ENCODE measurements at regions not wholly inside any gene's neighbourhood (a gene's known extent, or its start where the extent isn't known, plus 50 kb on each side); places are given as distances from the start of the nearest gene placed in this dataset.

- Mint-ChIP-seq H3K4me3 (no peak overlapping the region), H3K4me1 (no peaks in the 10 kb centered on the region), H3K9me3 (peaks cover 8% of the 10 kb centered on the region), H3K27me3 (no peaks in the 10 kb centered on the region), H3K36me3 (no peaks in the 10 kb centered on the region), H3K27ac (no peak overlapping the region)
- DNase-seq (ENCODE audit: low spot score in 2 of 2) (no peak), ATAC-seq (ENCODE audit: low read depth) (no peak)
Measured at GRCh38 chr4:186901850-186902249, 178.2 kb upstream of the FAT1 start.

DNA sequence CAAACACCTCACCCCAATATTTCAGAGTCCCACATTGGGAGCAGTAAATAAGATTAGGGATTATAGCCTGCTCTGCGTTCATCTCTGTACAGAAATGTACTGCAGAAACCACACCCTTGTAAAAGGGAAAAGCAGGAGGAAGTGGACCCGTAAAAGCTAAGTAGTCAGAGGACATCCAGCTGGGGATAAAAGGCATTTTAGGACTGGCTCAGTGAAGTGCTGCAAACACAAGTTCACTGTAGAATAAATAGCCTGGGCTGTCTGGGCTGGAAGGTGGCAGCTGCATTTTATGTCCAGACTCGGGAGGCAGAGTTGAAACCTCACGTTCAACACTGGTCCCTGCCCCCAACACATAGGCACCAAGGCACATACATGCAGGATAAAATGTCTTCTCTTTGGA, 178.7 kb upstream of the FAT1 start:
- Mint-ChIP-seq H3K27ac (no peak overlapping the region), H3K4me1 (no peaks in the 10 kb centered on the region), H3K4me3 (no peak overlapping the region), H3K9me3 (peaks cover 8% of the 10 kb centered on the region), H3K36me3 (no peaks in the 10 kb centered on the region), H3K27me3 (no peaks in the 10 kb centered on the region)
- ATAC-seq (ENCODE audit: low read depth) = no peak
- no peak for DNase-seq (ENCODE audit: low spot score in 2 of 2)

DNA sequence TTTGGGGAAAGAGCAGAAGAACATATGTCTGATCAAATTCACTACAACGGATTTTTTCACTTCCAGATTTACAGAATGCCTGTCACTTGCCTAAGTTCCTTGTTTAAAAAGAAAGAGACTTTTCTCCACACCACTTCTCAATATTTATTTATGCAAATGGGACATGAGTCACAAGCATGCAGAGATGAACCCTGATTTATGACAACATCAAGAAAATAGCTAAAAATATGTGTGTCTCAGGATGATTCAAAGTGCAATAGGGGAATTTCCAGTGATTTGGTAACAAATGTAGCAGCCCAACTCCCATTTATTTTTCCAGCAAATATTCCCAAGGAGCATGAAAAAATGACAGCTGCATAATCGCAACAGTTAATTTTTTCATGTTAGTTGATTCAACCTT, 180.4 kb upstream of the FAT1 start:
- H3K36me3 Mint-ChIP-seq = no peaks in the 10 kb centered on the region
- H3K4me1 Mint-ChIP-seq = no peaks in the 10 kb centered on the region
- H3K9me3 Mint-ChIP-seq = peaks cover 7% of the 10 kb centered on the region
- no peak for DNase-seq (ENCODE audit: low spot score in 2 of 2)
- H3K27me3 Mint-ChIP-seq = no peaks in the 10 kb centered on the region
- no peak overlapping the region for H3K27ac Mint-ChIP-seq
- H3K4me3 Mint-ChIP-seq = no peak overlapping the region
- no peak for ATAC-seq (ENCODE audit: low read depth)

DNA sequence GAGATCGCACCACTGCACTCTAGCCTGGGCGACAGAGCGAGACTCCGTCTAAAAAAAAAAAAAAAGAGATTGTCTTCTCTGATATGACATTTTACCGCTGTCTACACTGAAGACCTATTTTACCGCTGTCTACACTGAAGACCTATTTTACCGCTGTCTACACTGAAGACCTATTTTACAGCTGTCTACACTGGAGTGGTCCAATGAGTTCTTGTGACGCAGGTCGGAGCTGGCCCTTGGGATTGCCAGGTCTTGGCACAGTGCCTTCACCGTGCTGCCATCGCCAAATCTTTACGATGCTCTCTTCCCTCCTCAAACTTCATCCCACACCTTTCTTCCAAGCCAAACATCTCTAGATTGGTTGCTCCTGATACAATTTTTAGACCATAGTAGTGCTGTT, 183.1 kb upstream of the FAT1 start:
- Mint-ChIP-seq H3K4me3 (no peak overlapping the region), H3K36me3 (no peaks in the 10 kb centered on the region), H3K27ac (no peak overlapping the region), H3K27me3 (no peaks in the 10 kb centered on the region), H3K9me3 (peaks cover 7% of the 10 kb centered on the region), H3K4me1 (no peaks in the 10 kb centered on the region)
- ATAC-seq (ENCODE audit: low read depth) (no peak), DNase-seq (ENCODE audit: low spot score in 2 of 2) (no peak)

DNA sequence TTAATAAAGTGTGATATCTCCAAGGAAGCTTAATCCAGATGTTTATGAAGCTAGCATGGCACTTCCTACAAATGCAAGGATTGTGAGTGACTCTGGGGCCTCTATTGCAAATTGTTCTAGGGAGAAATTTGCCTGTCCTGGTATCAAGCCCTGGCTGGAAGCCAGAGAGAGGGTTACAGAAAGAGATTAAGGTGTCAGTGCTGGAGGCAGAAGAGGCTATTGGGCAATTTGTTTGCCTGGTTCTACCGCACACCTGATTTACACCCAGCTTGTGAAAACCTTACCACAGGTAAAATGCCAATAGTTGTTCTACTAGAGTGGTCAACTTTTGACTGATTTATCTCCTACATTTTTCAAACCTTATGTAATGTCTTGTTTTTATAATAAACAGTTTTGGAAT, 186.7 kb upstream of the FAT1 start:
- H3K36me3 Mint-ChIP-seq = no peaks in the 10 kb centered on the region
- no peak for DNase-seq (ENCODE audit: low spot score in 2 of 2)
- H3K27me3 Mint-ChIP-seq = no peaks in the 10 kb centered on the region
- H3K9me3 Mint-ChIP-seq = peaks cover 4% of the 10 kb centered on the region
- H3K4me3 Mint-ChIP-seq = no peak overlapping the region
- no peak overlapping the region for H3K27ac Mint-ChIP-seq
- no peaks in the 10 kb centered on the region for H3K4me1 Mint-ChIP-seq
- no peak for ATAC-seq (ENCODE audit: low read depth)

DNA sequence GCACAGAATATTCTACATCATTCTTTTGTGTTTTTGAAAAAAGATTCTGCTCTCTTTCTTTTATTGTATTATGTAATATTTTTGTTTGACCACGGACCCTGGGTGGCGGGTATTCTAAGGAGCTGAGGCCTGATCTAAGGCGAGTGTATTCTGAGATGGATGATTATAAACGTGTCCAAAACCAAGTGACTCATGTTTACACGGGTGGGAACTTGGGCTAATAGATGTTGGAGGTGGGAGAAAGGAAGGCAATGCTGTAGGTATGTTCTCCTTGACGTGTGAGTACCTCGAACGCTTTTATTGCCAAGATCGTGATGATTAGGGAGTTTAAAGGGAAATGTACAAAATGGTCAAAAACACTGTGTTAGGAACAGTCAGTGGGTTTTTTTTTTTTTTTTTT, 188.9 kb upstream of the FAT1 start:
- no peak overlapping the region for H3K27ac Mint-ChIP-seq
- no peaks in the 10 kb centered on the region for H3K36me3 Mint-ChIP-seq
- H3K9me3 Mint-ChIP-seq = peaks cover 2% of the 10 kb centered on the region
- H3K4me1 Mint-ChIP-seq = no peaks in the 10 kb centered on the region
- DNase-seq (ENCODE audit: low spot score in 2 of 2) (no peak), ATAC-seq (ENCODE audit: low read depth) (no peak)
- no peaks in the 10 kb centered on the region for H3K27me3 Mint-ChIP-seq
- H3K4me3 Mint-ChIP-seq = no peak overlapping the region

GRCh38 chr4:186915816-186916215, 192.2 kb upstream of the FAT1 start:
- no peak overlapping the region for H3K27ac Mint-ChIP-seq
- no peaks in the 10 kb centered on the region for H3K4me1 Mint-ChIP-seq
- peaks cover 4% of the 10 kb centered on the region for H3K9me3 Mint-ChIP-seq
- DNase-seq (ENCODE audit: low spot score in 2 of 2) (no peak), ATAC-seq (ENCODE audit: low read depth) (no peak)
- no peaks in the 10 kb centered on the region for H3K27me3 Mint-ChIP-seq
- H3K4me3 Mint-ChIP-seq = no peak overlapping the region
- H3K36me3 Mint-ChIP-seq = no peaks in the 10 kb centered on the region

DNA sequence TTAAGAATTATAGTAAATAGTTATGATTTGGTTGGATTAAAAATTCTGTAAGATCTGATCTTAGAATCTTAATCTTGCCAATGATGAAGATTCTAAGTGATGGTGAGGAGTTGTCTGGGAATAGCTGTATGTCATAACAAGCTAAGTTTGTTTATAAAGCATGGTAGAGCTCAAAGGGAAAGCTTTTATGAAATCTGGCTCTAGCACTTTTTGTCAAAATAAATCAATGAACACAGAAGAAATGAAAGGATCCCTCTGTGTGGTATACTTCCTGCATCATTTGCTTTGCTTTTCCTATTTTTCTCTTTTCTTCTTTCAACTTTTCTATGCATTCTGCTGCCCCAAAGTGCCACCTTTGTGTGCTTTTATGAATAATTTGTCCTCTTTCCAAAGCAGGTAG, 193.5 kb upstream of the FAT1 start:
- no peaks in the 10 kb centered on the region for H3K36me3 Mint-ChIP-seq
- ATAC-seq (ENCODE audit: low read depth) = no peak
- no peak overlapping the region for H3K4me3 Mint-ChIP-seq
- H3K27me3 Mint-ChIP-seq = no peaks in the 10 kb centered on the region
- peaks cover 2% of the 10 kb centered on the region for H3K9me3 Mint-ChIP-seq
- no peak overlapping the region for H3K27ac Mint-ChIP-seq
- no peaks in the 10 kb centered on the region for H3K4me1 Mint-ChIP-seq
- DNase-seq (ENCODE audit: low spot score in 2 of 2) = no peak

GRCh38 chr4:186918466-186918865, 194.8 kb upstream of the FAT1 start:
- DNase-seq (ENCODE audit: low spot score in 2 of 2) (no peak), ATAC-seq (ENCODE audit: low read depth) (no peak)
- H3K4me3 Mint-ChIP-seq = no peak overlapping the region
- no peaks in the 10 kb centered on the region for H3K36me3 Mint-ChIP-seq
- peaks cover 2% of the 10 kb centered on the region for H3K9me3 Mint-ChIP-seq
- H3K4me1 Mint-ChIP-seq = no peaks in the 10 kb centered on the region
- no peak overlapping the region for H3K27ac Mint-ChIP-seq
- no peaks in the 10 kb centered on the region for H3K27me3 Mint-ChIP-seq

DNA sequence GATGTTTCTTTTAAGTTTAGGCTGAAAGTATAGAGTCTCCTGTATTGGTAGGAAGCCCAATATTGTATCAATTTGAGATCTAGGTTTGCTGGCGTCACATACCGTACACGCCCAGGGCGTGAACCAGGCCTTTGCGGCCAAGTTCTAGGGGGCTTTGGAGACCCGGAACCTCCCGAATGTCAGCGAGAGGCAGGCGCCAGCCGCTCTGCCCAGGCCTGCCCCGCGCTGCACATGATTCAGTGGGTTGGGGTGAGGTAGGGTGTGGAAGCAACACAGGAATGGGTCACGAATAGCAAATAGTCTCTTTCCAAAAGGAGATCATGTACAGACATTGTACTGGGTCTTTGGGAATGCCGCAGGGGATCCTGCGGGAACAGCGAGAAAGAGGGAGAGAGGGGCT, 195.7 kb upstream of the FAT1 start:
- Mint-ChIP-seq H3K4me1 (no peaks in the 10 kb centered on the region), H3K27ac (no peak overlapping the region), H3K4me3 (no peak overlapping the region), H3K27me3 (no peaks in the 10 kb centered on the region), H3K9me3 (peaks cover 4% of the 10 kb centered on the region), H3K36me3 (no peaks in the 10 kb centered on the region)
- DNase-seq (ENCODE audit: low spot score in 2 of 2) (no peak), ATAC-seq (ENCODE audit: low read depth) (no peak)

GRCh38 chr4:186920483-186920882, 196.8 kb upstream of the FAT1 start:
- H3K27me3 Mint-ChIP-seq = no peaks in the 10 kb centered on the region
- H3K27ac Mint-ChIP-seq = no peak overlapping the region
- no peak overlapping the region for H3K4me3 Mint-ChIP-seq
- no peak for DNase-seq (ENCODE audit: low spot score in 2 of 2)
- H3K9me3 Mint-ChIP-seq = peaks cover 5% of the 10 kb centered on the region
- H3K4me1 Mint-ChIP-seq = no peaks in the 10 kb centered on the region
- no peak for ATAC-seq (ENCODE audit: low read depth)
- H3K36me3 Mint-ChIP-seq = no peaks in the 10 kb centered on the region

GRCh38 chr4:186920992-186921391, 197.3 kb upstream of the FAT1 start:
- Mint-ChIP-seq H3K4me1 (no peaks in the 10 kb centered on the region), H3K36me3 (no peaks in the 10 kb centered on the region), H3K27ac (no peak overlapping the region), H3K27me3 (no peaks in the 10 kb centered on the region), H3K4me3 (no peak overlapping the region), H3K9me3 (peaks cover 5% of the 10 kb centered on the region)
- ATAC-seq (ENCODE audit: low read depth) (no peak), DNase-seq (ENCODE audit: low spot score in 2 of 2) (no peak)

DNA sequence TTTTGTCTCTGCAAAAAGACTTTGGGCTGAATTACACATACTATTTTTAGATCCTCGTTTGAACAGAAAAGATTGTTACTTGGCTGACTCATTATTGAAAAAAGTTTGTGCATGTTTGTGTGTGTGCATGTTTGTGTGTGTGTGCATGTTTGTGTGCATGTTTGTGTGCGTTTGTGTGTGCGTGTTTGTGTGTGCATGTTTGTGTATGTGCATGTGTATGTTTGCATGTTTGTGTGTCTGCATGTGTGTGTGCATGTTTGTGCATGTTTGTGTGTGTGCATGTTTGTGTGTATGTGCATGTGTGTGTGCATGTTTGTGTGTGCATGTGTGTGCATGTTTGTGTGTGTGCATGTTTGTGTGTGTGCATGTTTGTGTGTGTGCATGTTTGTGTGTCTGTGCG, 201.1 kb upstream of the FAT1 start:
- ATAC-seq (ENCODE audit: low read depth) (no peak), DNase-seq (ENCODE audit: low spot score in 2 of 2) (no peak)
- H3K9me3 Mint-ChIP-seq = peaks cover 3% of the 10 kb centered on the region
- no peaks in the 10 kb centered on the region for H3K27me3 Mint-ChIP-seq
- H3K4me1 Mint-ChIP-seq = no peaks in the 10 kb centered on the region
- no peak overlapping the region for H3K4me3 Mint-ChIP-seq
- H3K27ac Mint-ChIP-seq = no peak overlapping the region
- no peaks in the 10 kb centered on the region for H3K36me3 Mint-ChIP-seq

DNA sequence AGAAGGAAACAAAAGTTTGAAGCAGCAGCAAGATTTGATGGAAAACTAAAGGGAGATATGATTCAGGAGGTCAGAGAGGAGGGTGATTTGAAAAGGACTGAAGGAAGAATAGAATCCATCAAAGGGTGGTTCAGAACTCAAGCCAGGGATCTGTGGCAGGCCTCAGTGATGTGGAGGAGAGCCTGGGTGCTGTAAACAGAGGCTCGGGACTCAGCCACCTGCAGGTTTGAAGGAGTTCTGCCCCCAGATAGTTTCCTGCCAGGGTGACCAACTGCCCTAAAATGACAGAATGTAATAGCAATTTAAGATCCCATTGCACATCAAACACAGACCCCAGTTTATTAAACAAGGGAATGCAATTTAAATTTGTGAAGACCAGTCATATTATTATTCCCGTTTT, 204.0 kb upstream of the FAT1 start:
- Mint-ChIP-seq H3K4me1 (no peaks in the 10 kb centered on the region), H3K27ac (no peak overlapping the region), H3K9me3 (peaks cover 6% of the 10 kb centered on the region), H3K27me3 (no peaks in the 10 kb centered on the region), H3K36me3 (no peaks in the 10 kb centered on the region), H3K4me3 (no peak overlapping the region)
- no peak for ATAC-seq (ENCODE audit: low read depth)
- DNase-seq (ENCODE audit: low spot score in 2 of 2) = no peak

GRCh38 chr4:186930024-186930423, 206.4 kb upstream of the FAT1 start:
- Mint-ChIP-seq H3K4me3 (no peak overlapping the region), H3K4me1 (no peaks in the 10 kb centered on the region), H3K27me3 (no peaks in the 10 kb centered on the region), H3K27ac (no peak overlapping the region), H3K9me3 (peaks cover 3% of the 10 kb centered on the region), H3K36me3 (no peaks in the 10 kb centered on the region)
- ATAC-seq (ENCODE audit: low read depth) (no peak), DNase-seq (ENCODE audit: low spot score in 2 of 2) (no peak)

- H3K27me3 Mint-ChIP-seq = no peaks in the 10 kb centered on the region
- no peak overlapping the region for H3K4me3 Mint-ChIP-seq
- H3K27ac Mint-ChIP-seq = no peak overlapping the region
- DNase-seq (ENCODE audit: low spot score in 2 of 2) = no peak
- H3K4me1 Mint-ChIP-seq = no peaks in the 10 kb centered on the region
- ATAC-seq (ENCODE audit: low read depth) = no peak
- H3K9me3 Mint-ChIP-seq = peaks cover 3% of the 10 kb centered on the region
- no peaks in the 10 kb centered on the region for H3K36me3 Mint-ChIP-seq
Measured at GRCh38 chr4:186931519-186931918, 207.9 kb upstream of the FAT1 start.

Data from memory B cell (primary cell).